ENCODE measurements at regions not wholly inside any gene's neighbourhood (a gene's known extent, or its start where the extent isn't known, plus 50 kb on each side); places are given as distances from the start of the nearest gene placed in this dataset.
"Not testable (repeated sequence)": the region's sequence is repeated elsewhere in the genome, so short reads cannot be mapped to it uniquely, and the experiment has no call there.

DNA sequence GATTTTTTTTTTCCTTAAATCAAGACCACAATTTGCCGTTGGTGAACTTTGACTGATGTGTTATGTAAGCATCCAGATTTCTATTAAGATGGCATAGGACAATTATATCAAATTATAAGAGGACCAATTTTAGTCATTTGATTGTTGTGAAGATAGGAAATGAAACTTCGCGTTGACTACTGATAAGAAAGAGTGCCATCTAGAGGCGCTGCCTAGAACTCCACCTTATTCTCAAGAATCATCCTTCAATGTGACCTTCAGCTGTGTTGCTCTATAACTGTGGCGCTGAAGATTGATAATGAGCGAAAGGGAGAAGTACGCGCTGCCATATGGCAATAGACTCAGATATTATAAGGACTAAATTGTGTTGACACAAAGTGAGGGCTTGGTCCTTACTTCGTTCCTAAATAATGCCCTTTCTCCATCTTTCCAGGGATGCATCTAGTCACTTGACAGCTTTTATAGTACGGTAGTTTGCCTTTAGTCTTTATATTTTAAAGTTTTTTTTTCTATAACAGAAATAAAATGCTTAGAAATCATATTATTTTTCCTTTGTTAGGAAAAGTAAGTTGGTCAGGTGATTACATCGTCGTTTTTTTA is 350.8 kb upstream of the STXBP6 start:
- H3K4me1 Mint-ChIP-seq (ENCODE audit: low read depth), result no peaks in the 10 kb centered on the region
- H3K36me3 Mint-ChIP-seq (ENCODE audit: low read depth), result no peaks in the 10 kb centered on the region
- no peak overlapping the region for H3K4me3 Mint-ChIP-seq
- DNase-seq (ENCODE audit: low spot score), result no peak
- H3K9me3 Mint-ChIP-seq, result no peaks in the 10 kb centered on the region
- intact Hi-C loops (cut with micrococcal nuclease), result loop anchor here (10.0 kb wide), 1 partner anchor 666 kb away; no protein-coding TSS in a partner anchor
- no peaks in the 10 kb centered on the region for H3K27me3 Mint-ChIP-seq (ENCODE audit: insufficient read depth)
- no peak overlapping the region for H3K27ac Mint-ChIP-seq

- no peak overlapping the region for H3K27ac Mint-ChIP-seq
- no peaks in the 10 kb centered on the region for H3K27me3 Mint-ChIP-seq (ENCODE audit: insufficient read depth)
- H3K4me1 Mint-ChIP-seq (ENCODE audit: low read depth), result no peaks in the 10 kb centered on the region
- no peaks in the 10 kb centered on the region for H3K36me3 Mint-ChIP-seq (ENCODE audit: low read depth)
- no peak overlapping the region for H3K4me3 Mint-ChIP-seq
- DNase-seq (ENCODE audit: low spot score), result no peak
- H3K9me3 Mint-ChIP-seq, result no peaks in the 10 kb centered on the region
- intact Hi-C loops (cut with micrococcal nuclease), result no loop called here
Measured at GRCh38 chr14:25396128-25396527, 346.2 kb upstream of the STXBP6 start.

DNA sequence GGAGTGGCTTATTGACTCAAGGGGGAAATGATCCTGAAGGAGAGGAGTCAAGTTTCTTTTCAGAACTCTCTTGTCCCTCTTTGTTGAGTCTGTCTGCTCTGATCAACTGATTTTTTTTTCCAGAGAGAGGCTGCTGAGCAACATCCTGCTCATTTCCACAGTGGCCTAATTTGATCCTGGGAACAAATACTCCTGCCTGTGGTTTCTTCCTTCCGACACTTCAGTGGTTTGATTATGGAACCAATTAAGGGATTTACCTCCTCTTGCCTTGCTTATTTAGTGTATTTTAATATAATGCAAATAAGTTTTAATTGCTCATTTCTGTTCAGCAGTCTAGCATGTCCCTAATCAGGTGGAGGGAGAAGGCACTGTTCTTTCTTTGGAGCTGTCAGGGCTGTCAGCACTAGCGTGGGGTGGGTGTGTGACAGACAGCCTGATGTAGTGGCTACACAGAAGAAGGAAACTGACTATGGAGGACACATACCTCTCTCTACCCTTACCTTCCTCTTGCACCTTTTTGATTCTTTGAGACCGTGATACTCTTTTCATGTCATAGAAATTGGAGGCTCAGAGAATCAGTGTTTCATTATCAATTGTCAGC is 344.9 kb upstream of the STXBP6 start:
- Mint-ChIP-seq H3K9me3 (no peaks in the 10 kb centered on the region), H3K27me3 (ENCODE audit: insufficient read depth) (no peaks in the 10 kb centered on the region), H3K4me1 (ENCODE audit: low read depth) (no peaks in the 10 kb centered on the region), H3K36me3 (ENCODE audit: low read depth) (no peaks in the 10 kb centered on the region), H3K4me3 (no peak overlapping the region), H3K27ac (no peak overlapping the region)
- intact Hi-C loops (cut with micrococcal nuclease), result no loop called here
- no peak for DNase-seq (ENCODE audit: low spot score)

DNA sequence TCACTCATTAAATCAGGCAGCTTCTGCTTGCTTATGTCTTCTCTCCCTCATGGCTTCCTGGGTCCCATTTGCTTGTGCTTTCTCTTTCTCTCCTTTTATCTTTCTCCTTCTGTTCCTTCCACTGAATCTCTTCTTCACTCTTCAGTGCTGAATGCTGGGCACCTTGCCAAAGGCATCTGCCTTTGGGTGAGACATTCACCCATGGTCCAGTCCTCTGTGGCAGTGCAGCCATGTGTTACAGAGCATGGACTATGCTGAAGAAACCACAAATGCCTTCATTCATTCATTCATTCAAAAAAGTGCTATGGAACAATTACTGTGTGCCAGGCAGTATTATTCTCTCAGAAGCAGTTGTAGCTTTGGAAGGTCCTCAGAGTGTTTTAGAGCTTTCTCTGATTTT is 344.4 kb upstream of the STXBP6 start:
- no peak for DNase-seq (ENCODE audit: low spot score)
- Mint-ChIP-seq H3K27ac (no peak overlapping the region), H3K27me3 (ENCODE audit: insufficient read depth) (no peaks in the 10 kb centered on the region), H3K4me3 (no peak overlapping the region), H3K4me1 (ENCODE audit: low read depth) (no peaks in the 10 kb centered on the region), H3K9me3 (no peaks in the 10 kb centered on the region), H3K36me3 (ENCODE audit: low read depth) (no peaks in the 10 kb centered on the region)
- intact Hi-C loops (cut with micrococcal nuclease), result no loop called here

GRCh38 chr14:25389948-25390347 is 340.0 kb upstream of the STXBP6 start:
- H3K36me3 Mint-ChIP-seq (ENCODE audit: low read depth), result no peaks in the 10 kb centered on the region
- no peaks in the 10 kb centered on the region for H3K9me3 Mint-ChIP-seq
- H3K27me3 Mint-ChIP-seq (ENCODE audit: insufficient read depth), result no peaks in the 10 kb centered on the region
- intact Hi-C loops (cut with micrococcal nuclease), result no loop called here
- no peak for DNase-seq (ENCODE audit: low spot score)
- no peaks in the 10 kb centered on the region for H3K4me1 Mint-ChIP-seq (ENCODE audit: low read depth)
- H3K27ac Mint-ChIP-seq, result no peak overlapping the region
- H3K4me3 Mint-ChIP-seq, result no peak overlapping the region

- intact Hi-C loops (cut with micrococcal nuclease), result no loop called here
- Mint-ChIP-seq H3K27me3 (ENCODE audit: insufficient read depth) (no peaks in the 10 kb centered on the region), H3K27ac (no peak overlapping the region), H3K4me1 (ENCODE audit: low read depth) (no peaks in the 10 kb centered on the region), H3K9me3 (no peaks in the 10 kb centered on the region), H3K36me3 (ENCODE audit: low read depth) (no peaks in the 10 kb centered on the region), H3K4me3 (no peak overlapping the region)
- no peak for DNase-seq (ENCODE audit: low spot score)
Measured at GRCh38 chr14:25381498-25381897, 331.6 kb upstream of the STXBP6 start.

GRCh38 chr14:25375639-25376038 is 325.7 kb upstream of the STXBP6 start:
- H3K27ac Mint-ChIP-seq, result no peak overlapping the region
- peaks cover 7% of the 10 kb centered on the region for H3K9me3 Mint-ChIP-seq
- no peak overlapping the region for H3K4me3 Mint-ChIP-seq
- DNase-seq (ENCODE audit: low spot score), result no peak
- intact Hi-C loops (cut with micrococcal nuclease), result no loop called here
- no peaks in the 10 kb centered on the region for H3K27me3 Mint-ChIP-seq (ENCODE audit: insufficient read depth)
- no peaks in the 10 kb centered on the region for H3K36me3 Mint-ChIP-seq (ENCODE audit: low read depth)
- H3K4me1 Mint-ChIP-seq (ENCODE audit: low read depth), result no peaks in the 10 kb centered on the region

DNA sequence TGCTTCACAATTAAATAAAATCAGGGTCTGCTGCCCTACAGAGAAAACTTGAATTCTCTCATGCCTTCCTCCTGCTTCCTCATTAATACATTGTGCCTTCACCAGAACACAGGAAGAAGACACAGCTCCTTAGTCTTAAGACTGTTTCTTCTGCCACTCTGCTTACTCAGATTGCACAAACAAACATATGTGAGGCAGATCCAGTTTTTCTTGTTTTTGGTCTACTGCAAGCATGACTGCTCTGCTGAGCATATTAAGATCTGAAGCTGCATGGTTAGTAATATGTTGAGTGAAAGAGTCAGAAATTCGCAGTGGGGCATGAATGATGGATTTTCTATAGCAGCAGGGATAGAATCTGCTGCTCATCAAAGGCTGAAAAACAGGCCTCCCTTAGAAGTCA is 321.1 kb upstream of the STXBP6 start:
- Mint-ChIP-seq H3K27ac (no peak overlapping the region), H3K27me3 (ENCODE audit: insufficient read depth) (no peaks in the 10 kb centered on the region), H3K4me3 (no peak overlapping the region), H3K9me3 (peaks cover 16% of the 10 kb centered on the region), H3K4me1 (ENCODE audit: low read depth) (no peaks in the 10 kb centered on the region), H3K36me3 (ENCODE audit: low read depth) (no peaks in the 10 kb centered on the region)
- intact Hi-C loops (cut with micrococcal nuclease), result no loop called here
- no peak for DNase-seq (ENCODE audit: low spot score)

DNA sequence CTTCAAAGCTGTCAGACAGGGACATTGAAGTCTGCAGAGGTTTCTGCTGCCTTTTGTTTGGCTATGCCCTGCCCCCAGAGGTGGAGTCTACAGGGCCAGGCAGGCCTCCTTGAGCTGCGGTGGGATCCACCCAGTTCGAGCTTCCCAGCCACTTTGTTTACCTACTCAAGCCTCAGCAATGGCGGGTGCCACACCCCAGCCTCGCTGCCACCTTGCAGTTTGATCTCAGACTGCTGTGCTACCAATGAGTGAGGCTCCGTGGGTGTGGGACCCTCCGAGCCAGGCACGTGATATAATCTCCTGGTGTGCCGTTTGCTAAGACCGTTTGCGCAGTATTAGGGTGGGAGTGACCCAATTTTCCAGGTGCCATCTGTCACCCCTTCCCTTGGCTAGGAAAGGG is 320.1 kb upstream of the STXBP6 start:
- H3K27me3 Mint-ChIP-seq (ENCODE audit: insufficient read depth); intact Hi-C loops (cut with micrococcal nuclease); H3K36me3 Mint-ChIP-seq (ENCODE audit: low read depth); H3K27ac Mint-ChIP-seq; DNase-seq (ENCODE audit: low spot score); H3K4me3 Mint-ChIP-seq; H3K4me1 Mint-ChIP-seq (ENCODE audit: low read depth): not testable (repeated sequence)
- peaks cover 20% of the 10 kb centered on the region for H3K9me3 Mint-ChIP-seq

DNA sequence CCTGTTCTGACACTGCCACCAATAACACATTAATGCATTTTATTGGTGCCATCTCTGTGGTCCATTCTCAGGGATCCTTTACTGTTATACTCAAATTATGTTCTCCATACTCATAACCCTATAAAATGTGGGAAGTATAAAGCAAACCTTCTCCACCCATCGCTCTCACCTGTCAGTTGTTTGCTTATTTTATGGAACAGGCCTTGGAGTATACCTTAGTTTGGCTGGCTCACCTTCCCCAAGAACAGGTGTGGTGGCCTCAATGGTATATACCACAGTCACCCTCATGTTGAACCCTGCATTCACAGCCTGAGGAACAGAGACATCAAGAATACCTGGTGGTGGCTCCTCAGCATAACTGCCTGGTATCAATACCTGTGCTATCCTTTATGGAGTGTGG is 308.4 kb upstream of the STXBP6 start:
- H3K27me3 Mint-ChIP-seq (ENCODE audit: insufficient read depth), result no peaks in the 10 kb centered on the region
- no peaks in the 10 kb centered on the region for H3K4me1 Mint-ChIP-seq (ENCODE audit: low read depth)
- H3K4me3 Mint-ChIP-seq, result no peak overlapping the region
- no peaks in the 10 kb centered on the region for H3K36me3 Mint-ChIP-seq (ENCODE audit: low read depth)
- DNase-seq (ENCODE audit: low spot score), result no peak
- intact Hi-C loops (cut with micrococcal nuclease), result no loop called here
- H3K9me3 Mint-ChIP-seq, result peaks cover 11% of the 10 kb centered on the region
- H3K27ac Mint-ChIP-seq, result no peak overlapping the region

DNA sequence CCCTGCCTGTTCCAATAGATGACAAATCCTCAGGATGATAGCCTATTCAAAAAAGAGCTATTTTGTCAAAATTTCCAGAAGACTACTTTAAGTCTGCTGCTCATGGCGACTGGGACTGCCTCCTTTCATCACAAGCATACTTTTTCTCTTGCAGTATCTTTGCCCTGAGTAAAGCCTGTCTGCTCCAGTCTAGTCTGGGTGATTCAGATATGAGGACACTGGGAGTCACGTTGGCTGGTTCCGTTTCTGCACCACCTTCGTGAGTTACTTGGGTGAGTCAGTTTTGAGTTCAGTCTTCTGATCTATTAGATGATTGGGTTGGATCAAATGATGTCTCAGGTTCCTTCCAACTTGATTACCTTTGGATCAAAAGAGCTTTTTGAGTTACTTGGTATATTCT is 301.3 kb upstream of the STXBP6 start:
- no peak overlapping the region for H3K4me3 Mint-ChIP-seq
- H3K9me3 Mint-ChIP-seq, result no peaks in the 10 kb centered on the region
- no peak for DNase-seq (ENCODE audit: low spot score)
- H3K27ac Mint-ChIP-seq, result no peak overlapping the region
- intact Hi-C loops (cut with micrococcal nuclease), result no loop called here
- no peaks in the 10 kb centered on the region for H3K36me3 Mint-ChIP-seq (ENCODE audit: low read depth)
- no peaks in the 10 kb centered on the region for H3K4me1 Mint-ChIP-seq (ENCODE audit: low read depth)
- H3K27me3 Mint-ChIP-seq (ENCODE audit: insufficient read depth), result no peaks in the 10 kb centered on the region

DNA sequence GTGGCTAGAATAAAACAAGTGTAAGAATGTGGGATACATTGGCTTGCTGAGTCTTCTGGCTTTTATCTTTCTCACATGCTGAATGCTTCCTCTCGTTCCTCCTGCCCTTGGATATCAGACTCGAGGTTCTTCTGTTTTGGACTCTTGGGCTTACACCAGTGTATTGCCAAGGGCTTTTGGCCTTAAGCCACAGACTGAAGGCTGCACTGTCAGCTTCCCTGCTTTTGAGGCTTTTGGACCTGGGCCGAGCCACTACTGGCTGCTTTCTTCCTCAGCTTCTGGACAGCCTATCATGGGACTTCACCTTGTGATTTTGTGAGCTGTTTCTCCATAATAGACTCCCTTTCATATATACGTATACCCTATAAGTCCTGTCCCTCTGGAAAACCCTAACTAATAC is 300.9 kb upstream of the STXBP6 start:
- DNase-seq (ENCODE audit: low spot score), result no peak
- intact Hi-C loops (cut with micrococcal nuclease), result no loop called here
- Mint-ChIP-seq H3K9me3 (no peaks in the 10 kb centered on the region), H3K4me3 (no peak overlapping the region), H3K4me1 (ENCODE audit: low read depth) (no peaks in the 10 kb centered on the region), H3K27me3 (ENCODE audit: insufficient read depth) (no peaks in the 10 kb centered on the region), H3K36me3 (ENCODE audit: low read depth) (no peaks in the 10 kb centered on the region), H3K27ac (no peak overlapping the region)

DNA sequence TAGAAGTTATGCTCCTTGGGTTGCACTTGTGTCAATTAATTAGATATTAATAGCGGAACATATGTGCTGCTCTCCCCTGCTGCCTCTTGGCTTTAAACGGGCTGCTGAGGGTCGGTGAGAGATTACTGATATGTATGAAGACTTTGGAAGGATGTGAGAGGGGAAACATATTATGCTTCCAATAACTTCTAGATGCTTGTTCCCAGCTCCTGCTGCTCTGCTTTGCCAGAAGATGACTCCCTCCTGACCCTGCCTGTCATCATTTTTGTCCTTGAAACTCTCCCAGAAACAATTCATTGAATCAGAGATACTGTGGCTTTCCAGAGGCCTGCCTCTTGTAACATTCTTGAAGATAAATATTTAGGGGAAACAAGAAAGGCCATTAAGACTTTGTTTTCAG is 300.1 kb upstream of the STXBP6 start:
- intact Hi-C loops (cut with micrococcal nuclease), result no loop called here
- peaks cover 4% of the 10 kb centered on the region for H3K9me3 Mint-ChIP-seq
- no peaks in the 10 kb centered on the region for H3K36me3 Mint-ChIP-seq (ENCODE audit: low read depth)
- no peak overlapping the region for H3K4me3 Mint-ChIP-seq
- H3K27ac Mint-ChIP-seq, result no peak overlapping the region
- no peak for DNase-seq (ENCODE audit: low spot score)
- H3K27me3 Mint-ChIP-seq (ENCODE audit: insufficient read depth), result no peaks in the 10 kb centered on the region
- no peaks in the 10 kb centered on the region for H3K4me1 Mint-ChIP-seq (ENCODE audit: low read depth)

- DNase-seq (ENCODE audit: low spot score), result no peak
- intact Hi-C loops (cut with micrococcal nuclease), result no loop called here
- no peaks in the 10 kb centered on the region for H3K27me3 Mint-ChIP-seq (ENCODE audit: insufficient read depth)
- H3K4me1 Mint-ChIP-seq (ENCODE audit: low read depth), result no peaks in the 10 kb centered on the region
- H3K36me3 Mint-ChIP-seq (ENCODE audit: low read depth), result no peaks in the 10 kb centered on the region
- H3K4me3 Mint-ChIP-seq, result no peak overlapping the region
- H3K27ac Mint-ChIP-seq, result no peak overlapping the region
- peaks cover 12% of the 10 kb centered on the region for H3K9me3 Mint-ChIP-seq
Measured at GRCh38 chr14:25349269-25349668, 299.3 kb upstream of the STXBP6 start.

All from activated T-helper 1 cell treated with anti-CD3 and anti-CD28 coated beads, Interleukin-12 subunit alpha, Interleukin-12 subunit beta, Interleukin-2, Interleukin-4 antibody, amounts not matched to agents 30 ng/mL and 10 ng/mL and 1 ng/mL, durations not matched to agents 14 hours and 24 hours and 36 hours (primary cell).